Stimulated activated CD8-positive, alpha-beta memory T cell treated with anti-CD3 and anti-CD28 coated beads, Interleukin-4, amount 100 ng/mL, for 48 hours (primary cell): ENCODE measurements at regions not wholly inside any gene's neighbourhood (a gene's known extent, or its start where the extent isn't known, plus 50 kb on each side); places are given as distances from the start of the nearest gene placed in this dataset.

Experiments used
- DNase-seq: peaks from one replicate; pipeline ENCODE4 v3.0.0-alpha.2; 2020

- no peak for DNase-seq
Observed at GRCh38 chr7:25966469-25966868, 185.5 kb upstream of the NFE2L3 start.

DNA sequence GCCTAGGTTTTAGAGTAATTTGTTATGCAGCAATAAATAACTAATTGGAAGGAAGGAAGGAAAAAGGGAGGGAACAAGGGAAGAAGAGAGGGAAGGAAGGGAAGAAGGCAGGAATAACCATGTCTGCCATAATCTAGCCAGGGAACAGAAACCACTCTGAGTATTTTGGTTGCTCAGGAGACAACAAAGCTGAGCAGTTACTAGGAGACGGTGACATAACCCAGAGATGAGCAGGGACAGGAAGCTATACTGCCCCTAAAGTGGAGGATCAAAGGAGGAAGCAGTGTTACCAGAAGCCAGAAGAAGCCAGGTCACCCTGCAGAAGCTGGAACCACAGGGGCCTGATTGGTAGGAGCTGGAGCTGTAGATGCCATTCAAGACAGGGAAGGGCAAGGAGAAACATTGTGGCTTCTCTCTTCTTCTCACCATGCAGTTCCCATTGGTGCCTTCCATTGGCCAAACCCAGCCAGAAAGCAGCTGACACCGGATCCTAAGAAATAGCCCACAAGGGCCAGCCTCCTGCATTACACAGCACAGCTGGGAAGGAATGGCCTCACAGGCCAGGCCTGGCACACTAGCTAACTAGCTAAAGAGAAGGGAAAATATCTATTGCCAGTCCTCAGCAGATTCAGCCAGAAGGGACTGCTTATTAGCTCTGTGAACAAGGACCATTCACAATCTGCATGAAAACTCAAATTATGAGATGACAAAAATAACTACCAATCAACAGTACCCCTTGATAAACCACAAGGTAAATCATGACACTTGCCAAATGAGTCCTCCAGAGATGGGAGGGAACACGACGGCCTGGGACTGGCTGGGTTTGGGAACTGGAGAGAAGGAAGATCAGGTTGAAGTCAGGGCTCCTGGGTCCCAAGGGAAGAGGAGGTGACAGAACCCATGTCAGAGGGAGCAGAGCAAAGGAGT lies 184.5 kb upstream of the NFE2L3 start:
- DNase-seq, result no peak

- DNase-seq, result peak; percentile 70
Observed at GRCh38 chr7:25968205-25968993, 183.6 kb upstream of the NFE2L3 start.

- no peak for DNase-seq
Observed at GRCh38 chr7:25970356-25970755, 181.6 kb upstream of the NFE2L3 start.

GRCh38 chr7:25970911-25971310 lies 181.1 kb upstream of the NFE2L3 start:
- no peak for DNase-seq

GRCh38 chr7:25976630-25977029 lies 175.4 kb upstream of the NFE2L3 start:
- no peak for DNase-seq

GRCh38 chr7:25978466-25978865 lies 173.5 kb upstream of the NFE2L3 start:
- DNase-seq, result no peak

GRCh38 chr7:25979605-25980004 lies 172.4 kb upstream of the NFE2L3 start:
- no peak for DNase-seq

- DNase-seq, result no peak
Observed at GRCh38 chr7:25982684-25983083, 169.3 kb upstream of the NFE2L3 start.

GRCh38 chr7:25985196-25985595 lies 166.8 kb upstream of the NFE2L3 start:
- no peak for DNase-seq

GRCh38 chr7:25988640-25989039 lies 163.4 kb upstream of the NFE2L3 start:
- no peak for DNase-seq

DNA sequence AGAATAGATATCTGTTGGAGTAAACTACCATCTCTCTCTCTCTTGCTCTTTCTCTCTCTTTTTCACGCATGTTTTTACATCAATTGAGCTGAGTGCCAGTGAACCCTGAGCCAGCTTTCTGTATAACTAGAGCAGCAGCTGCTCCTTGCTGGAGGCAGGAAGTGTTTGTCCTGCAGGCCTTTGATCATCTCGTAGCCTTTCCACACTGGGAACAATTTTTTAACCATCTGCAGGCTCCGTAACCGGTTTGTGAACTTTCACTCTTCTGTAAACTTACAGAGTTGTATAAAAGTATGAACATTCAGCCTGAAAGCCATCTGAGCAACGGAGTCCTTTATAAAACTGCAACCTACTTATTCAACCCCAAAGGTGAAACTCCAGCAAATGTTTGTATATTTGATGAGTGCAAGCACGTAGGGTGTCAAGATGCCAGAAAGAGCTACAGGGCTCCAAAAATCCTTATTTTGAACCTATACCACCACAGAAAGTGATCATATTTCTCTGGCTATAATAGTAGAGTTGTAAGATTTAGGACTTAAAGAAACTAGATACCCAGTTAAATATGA lies 162.8 kb upstream of the NFE2L3 start:
- no peak for DNase-seq

DNA sequence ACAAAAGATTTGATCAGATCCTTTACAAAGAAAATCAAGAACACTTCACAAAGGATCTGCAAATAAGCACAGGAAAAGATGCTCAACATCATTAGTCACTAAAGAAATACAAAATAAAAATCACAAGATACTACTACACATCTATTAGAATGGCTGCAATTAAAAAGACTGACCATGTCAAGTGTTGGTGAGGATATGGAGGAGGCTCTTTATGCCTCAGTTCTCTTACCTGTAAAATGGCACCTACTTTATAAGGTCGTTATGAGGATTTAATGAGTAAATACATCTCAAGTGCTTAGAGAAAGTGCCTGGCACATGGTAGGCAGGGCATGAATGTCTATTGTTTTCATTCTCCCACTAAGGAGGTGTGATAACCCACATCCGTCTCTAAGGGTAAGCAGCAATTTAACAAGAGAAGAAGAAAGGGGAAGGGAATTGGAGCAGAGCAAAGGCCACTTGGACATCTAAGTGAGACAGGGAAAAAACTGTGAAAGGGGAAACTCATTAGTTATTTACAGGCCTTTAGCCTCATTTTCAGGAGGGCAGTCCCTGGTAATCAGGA lies 157.5 kb upstream of the NFE2L3 start:
- DNase-seq, result no peak

DNA sequence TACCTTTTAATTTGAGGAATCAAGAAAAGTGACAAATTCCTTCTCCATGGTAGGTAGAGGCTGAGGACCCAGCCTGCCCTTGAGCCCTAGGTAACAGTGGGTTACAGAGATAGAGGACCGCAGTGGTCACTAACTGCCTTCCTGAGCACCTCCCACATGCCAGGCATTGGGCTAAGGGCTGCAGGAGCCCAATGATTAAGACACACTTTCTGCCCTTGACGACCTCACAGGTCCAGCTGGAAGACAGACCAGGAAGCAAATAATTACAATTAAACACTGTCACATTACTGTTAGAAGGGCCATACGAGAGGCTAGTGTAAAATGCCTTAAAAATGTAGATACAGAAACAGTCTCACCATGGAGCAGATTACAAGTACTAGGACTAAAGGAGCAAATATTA lies 156.8 kb upstream of the NFE2L3 start:
- DNase-seq, result no peak

DNA sequence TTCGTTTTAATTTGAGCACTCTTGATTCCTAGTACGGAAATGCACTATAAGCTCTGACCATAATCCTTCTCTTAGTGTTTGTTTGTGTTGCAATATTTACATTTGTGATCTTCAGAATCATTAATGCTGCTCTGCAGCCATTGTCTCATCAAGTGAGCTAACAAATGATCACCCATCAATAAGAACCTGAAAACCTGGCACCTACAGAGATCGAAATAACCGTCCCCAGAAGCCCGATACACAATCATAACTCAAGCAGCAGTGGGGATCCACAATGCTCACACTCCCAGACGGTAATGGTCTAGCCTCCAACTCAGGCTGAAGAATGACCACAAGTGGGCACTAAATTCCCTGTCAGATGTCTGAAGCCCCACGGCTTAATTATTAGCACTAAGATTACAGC lies 156.0 kb upstream of the NFE2L3 start:
- no peak for DNase-seq

- DNase-seq, result no peak
Observed at GRCh38 chr7:25998499-25998898, 153.5 kb upstream of the NFE2L3 start.

DNA sequence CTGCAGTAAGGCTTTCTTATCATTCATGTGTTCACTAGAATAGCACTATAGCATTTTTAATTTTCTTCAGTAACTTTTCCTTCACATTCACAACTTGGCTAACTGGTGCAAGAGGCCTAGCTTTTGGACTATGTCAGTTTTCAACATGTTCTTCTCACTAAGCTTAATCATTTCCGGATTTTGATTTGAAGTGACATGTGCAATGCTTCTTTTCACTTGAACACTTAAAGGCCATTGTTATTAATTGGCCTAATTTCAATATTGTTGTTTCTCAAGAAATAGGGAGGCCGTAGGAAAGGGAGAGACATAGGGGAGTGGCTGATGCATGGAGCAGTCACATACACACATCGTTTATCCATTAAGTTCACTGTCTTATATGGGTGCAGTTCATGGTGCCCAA lies 151.2 kb upstream of the NFE2L3 start:
- DNase-seq, result no peak

GRCh38 chr7:26001662-26002244 lies 150.2 kb upstream of the NFE2L3 start:
- DNase-seq, result no peak

- no peak for DNase-seq
Observed at GRCh38 chr7:26005683-26006410, 146.2 kb upstream of the NFE2L3 start.

DNA sequence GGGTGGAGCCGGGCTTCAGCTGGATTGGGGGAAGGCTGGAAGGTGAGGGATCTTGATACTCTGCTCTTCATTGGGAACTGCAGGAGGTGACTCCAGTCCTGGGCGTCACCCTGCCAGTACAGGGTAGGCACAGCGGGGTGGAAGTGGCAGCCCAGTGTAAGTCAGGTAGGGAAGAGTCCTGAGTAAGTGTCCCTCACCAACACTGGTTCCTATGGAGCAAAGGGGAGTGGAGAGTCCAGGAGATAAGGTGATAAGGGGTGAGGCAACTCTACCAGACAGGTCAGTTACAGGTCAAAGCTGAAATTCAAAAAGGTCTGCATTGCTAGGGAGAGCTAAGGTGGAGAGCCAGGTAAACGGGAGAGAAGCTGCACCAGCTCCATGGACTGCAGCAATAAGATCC lies 145.6 kb upstream of the NFE2L3 start:
- no peak for DNase-seq

DNA sequence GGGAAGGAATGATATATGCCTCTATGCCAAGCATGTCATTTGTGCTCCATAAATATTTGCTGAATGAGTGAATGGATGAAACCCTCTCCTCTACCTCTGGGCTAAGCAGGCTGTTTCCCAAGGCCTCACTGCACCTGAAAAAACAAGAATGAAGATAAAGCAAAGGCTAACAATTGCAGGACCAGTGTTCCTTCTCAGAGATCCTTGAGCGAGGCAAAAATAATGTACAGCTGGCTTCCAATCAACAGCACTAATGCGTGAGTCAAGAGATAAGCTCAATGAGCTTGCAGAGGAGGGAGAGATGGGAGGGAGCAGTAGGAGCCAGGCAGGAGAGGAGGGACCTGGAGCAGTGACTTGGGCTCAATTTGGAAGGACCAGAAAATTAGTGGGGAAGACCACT lies 144.5 kb upstream of the NFE2L3 start:
- DNase-seq, result no peak

- no peak for DNase-seq
Observed at GRCh38 chr7:26008428-26008827, 143.6 kb upstream of the NFE2L3 start.
